Activated T-cell treated with anti-CD3 and anti-CD28 coated beads, Interleukin-2, amount 50 U/mL, for 4 hours (primary cell): ENCODE measurements at regions not wholly inside any gene's neighbourhood (a gene's known extent, or its start where the extent isn't known, plus 50 kb on each side); places are given as distances from the start of the nearest gene placed in this dataset.

ENCODE experiments used
- ATAC-seq, 2 donors: fragments of 200-7000 bp; cut with Tn5 transposase; one replicate each; pipeline ENCODE4 v1.10.0; 2021
- DNase-seq: peaks from one replicate; pipeline ENCODE4 v3.0.0-alpha.2; 2020
- H3K27me3 Mint-ChIP-seq: one replicate; pipeline ENCODE4 v1.8.0; 2021; ENCODE audit warnings: low read depth, mixed read lengths
- H3K36me3 Mint-ChIP-seq: one replicate; pipeline ENCODE4 v1.8.0; 2022; ENCODE audit warnings: mixed read lengths; ENCODE audit not compliant: insufficient read depth
- H3K4me1 Mint-ChIP-seq: one replicate; pipeline ENCODE4 v1.8.0; 2021; ENCODE audit warnings: low read depth, mixed read lengths
- H3K4me3 Mint-ChIP-seq: one replicate; pipeline ENCODE4 v1.8.0; 2021; ENCODE audit warnings: mild to moderate bottlenecking, moderate library complexity, mixed read lengths
- H3K9me3 Mint-ChIP-seq: one replicate; pipeline ENCODE4 v1.8.0; 2021; ENCODE audit warnings: mixed read lengths

- DNase-seq (no peak), ATAC-seq (no peak)
- H3K27me3 Mint-ChIP-seq = peaks cover 11% of the 10 kb centered on the region
- H3K4me3 Mint-ChIP-seq = no peak overlapping the region
- peaks cover 2% of the 10 kb centered on the region for H3K36me3 Mint-ChIP-seq
- H3K4me1 Mint-ChIP-seq = no peaks in the 10 kb centered on the region
- H3K9me3 Mint-ChIP-seq = peaks cover 5% of the 10 kb centered on the region
Observed at GRCh38 chr6:129967427-129967826, 51.0 kb upstream of the L3MBTL3 start.

GRCh38 chr6:129966125-129966524 lies 52.3 kb upstream of the L3MBTL3 start:
- DNase-seq (no peak), ATAC-seq (no peak)
- Mint-ChIP-seq H3K4me1 (no peaks in the 10 kb centered on the region), H3K4me3 (no peak overlapping the region), H3K27me3 (peaks cover 11% of the 10 kb centered on the region), H3K9me3 (peaks cover 5% of the 10 kb centered on the region), H3K36me3 (peaks cover 2% of the 10 kb centered on the region)

GRCh38 chr6:129965096-129965495 lies 53.3 kb upstream of the L3MBTL3 start:
- H3K9me3 Mint-ChIP-seq = peaks cover 5% of the 10 kb centered on the region
- H3K36me3 Mint-ChIP-seq = peaks cover 2% of the 10 kb centered on the region
- ATAC-seq (no peak), DNase-seq (no peak)
- H3K4me3 Mint-ChIP-seq = no peak overlapping the region
- H3K27me3 Mint-ChIP-seq = peaks cover 11% of the 10 kb centered on the region
- H3K4me1 Mint-ChIP-seq = no peaks in the 10 kb centered on the region

GRCh38 chr6:129959358-129959930 lies 58.9 kb upstream of the L3MBTL3 start:
- peaks cover 2% of the 10 kb centered on the region for H3K9me3 Mint-ChIP-seq
- DNase-seq = no peak
- no peaks in the 10 kb centered on the region for H3K4me1 Mint-ChIP-seq
- no peak overlapping the region for H3K4me3 Mint-ChIP-seq
- ATAC-seq = peak in 1 of 2 donors; percentile 14
- H3K36me3 Mint-ChIP-seq = no peaks in the 10 kb centered on the region
- peaks cover 6% of the 10 kb centered on the region for H3K27me3 Mint-ChIP-seq

- no peaks in the 10 kb centered on the region for H3K4me1 Mint-ChIP-seq
- H3K36me3 Mint-ChIP-seq = no peaks in the 10 kb centered on the region
- H3K9me3 Mint-ChIP-seq = no peaks in the 10 kb centered on the region
- DNase-seq = no peak
- H3K4me3 Mint-ChIP-seq = no peak overlapping the region
- no peak for ATAC-seq
- peaks cover under 1% of the 10 kb centered on the region for H3K27me3 Mint-ChIP-seq
Observed at GRCh38 chr6:129957941-129958898, 60.2 kb upstream of the L3MBTL3 start.

- ATAC-seq (no peak), DNase-seq (no peak)
- H3K4me1 Mint-ChIP-seq = no peaks in the 10 kb centered on the region
- H3K36me3 Mint-ChIP-seq = no peaks in the 10 kb centered on the region
- no peak overlapping the region for H3K4me3 Mint-ChIP-seq
- H3K27me3 Mint-ChIP-seq = no peaks in the 10 kb centered on the region
- H3K9me3 Mint-ChIP-seq = no peaks in the 10 kb centered on the region
Observed at GRCh38 chr6:129955584-129955983, 62.8 kb upstream of the L3MBTL3 start.

GRCh38 chr6:129954749-129955431 lies 63.5 kb upstream of the L3MBTL3 start:
- no peaks in the 10 kb centered on the region for H3K36me3 Mint-ChIP-seq
- no peaks in the 10 kb centered on the region for H3K9me3 Mint-ChIP-seq
- ATAC-seq (no peak), DNase-seq (no peak)
- H3K4me3 Mint-ChIP-seq = no peak overlapping the region
- H3K4me1 Mint-ChIP-seq = no peaks in the 10 kb centered on the region
- H3K27me3 Mint-ChIP-seq = no peaks in the 10 kb centered on the region

- H3K4me1 Mint-ChIP-seq = no peaks in the 10 kb centered on the region
- ATAC-seq (no peak), DNase-seq (no peak)
- no peaks in the 10 kb centered on the region for H3K36me3 Mint-ChIP-seq
- no peak overlapping the region for H3K4me3 Mint-ChIP-seq
- H3K9me3 Mint-ChIP-seq = no peaks in the 10 kb centered on the region
- H3K27me3 Mint-ChIP-seq = peaks cover 4% of the 10 kb centered on the region
Observed at GRCh38 chr6:129947797-129948196, 70.6 kb upstream of the L3MBTL3 start.

- Mint-ChIP-seq H3K4me3 (no peak overlapping the region), H3K27me3 (peaks cover 6% of the 10 kb centered on the region), H3K36me3 (no peaks in the 10 kb centered on the region), H3K4me1 (no peaks in the 10 kb centered on the region), H3K9me3 (no peaks in the 10 kb centered on the region)
- DNase-seq (no peak), ATAC-seq (no peak)
Observed at GRCh38 chr6:129946439-129947140, 71.8 kb upstream of the L3MBTL3 start.

GRCh38 chr6:129943637-129944271 lies 74.6 kb upstream of the L3MBTL3 start:
- H3K36me3 Mint-ChIP-seq = no peaks in the 10 kb centered on the region
- no peak for ATAC-seq
- no peaks in the 10 kb centered on the region for H3K9me3 Mint-ChIP-seq
- no peak overlapping the region for H3K4me3 Mint-ChIP-seq
- peaks cover 14% of the 10 kb centered on the region for H3K27me3 Mint-ChIP-seq
- no peaks in the 10 kb centered on the region for H3K4me1 Mint-ChIP-seq
- DNase-seq = no peak

GRCh38 chr6:129940454-129941195 lies 77.8 kb upstream of the L3MBTL3 start:
- H3K4me1 Mint-ChIP-seq = peaks cover 1% of the 10 kb centered on the region
- no peaks in the 10 kb centered on the region for H3K9me3 Mint-ChIP-seq
- no peak overlapping the region for H3K4me3 Mint-ChIP-seq
- ATAC-seq (no peak), DNase-seq (no peak)
- H3K27me3 Mint-ChIP-seq = peaks cover 24% of the 10 kb centered on the region
- H3K36me3 Mint-ChIP-seq = no peaks in the 10 kb centered on the region

- ATAC-seq (no peak), DNase-seq (no peak)
- Mint-ChIP-seq H3K9me3 (no peaks in the 10 kb centered on the region), H3K27me3 (peaks cover 19% of the 10 kb centered on the region), H3K4me3 (no peak overlapping the region), H3K36me3 (no peaks in the 10 kb centered on the region), H3K4me1 (peaks cover 1% of the 10 kb centered on the region)
Observed at GRCh38 chr6:129938249-129939020, 77.3 kb upstream of the TMEM244 start.
